ENCODE measurements at regions not wholly inside any gene's neighbourhood (a gene's known extent, or its start where the extent isn't known, plus 50 kb on each side); places are given as distances from the start of the nearest gene placed in this dataset.

DNA sequence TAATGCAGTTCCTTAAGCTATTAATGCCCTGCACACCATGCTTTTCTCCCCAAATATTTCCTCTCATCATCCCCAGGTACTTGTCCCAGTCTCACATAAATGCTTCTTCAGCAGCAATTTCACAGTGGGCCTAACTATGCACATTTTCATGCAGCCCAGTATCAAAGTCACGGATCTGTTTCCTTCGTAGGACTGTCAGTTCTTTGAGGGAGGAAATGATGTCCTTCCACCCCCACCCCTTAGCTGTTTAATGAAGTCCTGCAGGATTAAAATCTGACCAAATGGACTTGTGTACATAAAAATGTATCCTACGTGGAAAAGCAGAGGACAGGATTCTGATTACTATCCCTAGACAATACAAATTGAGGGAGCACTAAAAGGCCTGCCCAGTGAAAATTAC lies 68.6 kb upstream of the ARGLU1 start:
- Mint-ChIP-seq H3K4me3 (no peak overlapping the region), H3K27ac (no peak overlapping the region), H3K27me3 (ENCODE audit: low read depth) (no peaks in the 10 kb centered on the region), H3K9me3 (no peaks in the 10 kb centered on the region), H3K36me3 (ENCODE audit: insufficient read depth in 1 of 3, low read depth in 3 of 3) (no peaks in the 10 kb centered on the region), H3K4me1 (no peaks in the 10 kb centered on the region)
- H2BK5ac ChIP-seq (ENCODE audit: insufficient read length, low read length), result no peak overlapping the region
- no peak overlapping the region for H2BK120ac ChIP-seq (ENCODE audit: low read depth, low read length, poor library complexity, severe bottlenecking)
- no peaks in the 10 kb centered on the region for H3K9me3 ChIP-seq (ENCODE audit: control insufficient read depth, low read depth, low read length)
- no peak overlapping the region for H3K56ac ChIP-seq (ENCODE audit: insufficient read length, low read depth, low read length)
- WGBS (ENCODE audit: extremely low coverage, insufficient read length, low lambda C conversion rate), result no CpG with 5 or more reads among the region's 3 CpGs
- H3K14ac ChIP-seq (ENCODE audit: insufficient read depth, low read length), result no peak overlapping the region
- no peak overlapping the region for H3K4me2 ChIP-seq (ENCODE audit: insufficient read depth, insufficient read length, low read length)
- H3K27ac ChIP-seq (ENCODE audit: insufficient read length, low read depth, low read length), result no peak overlapping the region
- H4K8ac ChIP-seq (replicated peaks; ENCODE audit: insufficient read length, low read depth, low read length), result no peak overlapping the region
- H2AFZ ChIP-seq (ENCODE audit: low read length), result no peak overlapping the region
- no peaks in the 10 kb centered on the region for H3K4me1 ChIP-seq (ENCODE audit: insufficient read depth, low read length)
- no peak overlapping the region for H2BK20ac ChIP-seq (ENCODE audit: low read depth, low read length, poor library complexity, severe bottlenecking)
- H4K20me1 ChIP-seq (ENCODE audit: control insufficient read depth, insufficient read depth, insufficient read length), result no peaks in the 10 kb centered on the region
- no peaks in the 10 kb centered on the region for H3K79me2 ChIP-seq (ENCODE audit: insufficient read depth, low read length)
- H3K4ac ChIP-seq (ENCODE audit: low read depth, low read length), result no peak overlapping the region
- no peak overlapping the region for H2BK15ac ChIP-seq (ENCODE audit: low read depth, low read length)
- no peak overlapping the region for H2BK12ac ChIP-seq (ENCODE audit: insufficient read length, low read depth, low read length)
- H2AK5ac ChIP-seq (ENCODE audit: insufficient read length, low read length), result no peak overlapping the region
- no peaks in the 10 kb centered on the region for H3K27me3 ChIP-seq (ENCODE audit: insufficient read depth, low read length)
- H4K5ac ChIP-seq (ENCODE audit: insufficient read length, low read depth, low read length), result no peak overlapping the region
- no peak for DNase-seq
- H4K91ac ChIP-seq (ENCODE audit: insufficient read length, low read depth, low read length), result no peak overlapping the region
- no peaks in the 10 kb centered on the region for H3K79me1 ChIP-seq (ENCODE audit: insufficient read depth, low read depth, low read length, poor library complexity, severe bottlenecking)
- H3T11ph ChIP-seq (ENCODE audit: low read length), result no peak overlapping the region
- H3K23me2 ChIP-seq (ENCODE audit: insufficient read length, low read depth, low read length, poor library complexity, severe bottlenecking), result no peaks in the 10 kb centered on the region
- H3K9ac ChIP-seq (ENCODE audit: extremely low read depth, insufficient read length, low read length), result no peak overlapping the region
- H3K18ac ChIP-seq (ENCODE audit: insufficient read length, low read depth, low read length), result no peak overlapping the region
- no peak overlapping the region for H3K23ac ChIP-seq (ENCODE audit: insufficient read length, low read depth, low read length)
- TF ChIP-seq, protein P1, sequence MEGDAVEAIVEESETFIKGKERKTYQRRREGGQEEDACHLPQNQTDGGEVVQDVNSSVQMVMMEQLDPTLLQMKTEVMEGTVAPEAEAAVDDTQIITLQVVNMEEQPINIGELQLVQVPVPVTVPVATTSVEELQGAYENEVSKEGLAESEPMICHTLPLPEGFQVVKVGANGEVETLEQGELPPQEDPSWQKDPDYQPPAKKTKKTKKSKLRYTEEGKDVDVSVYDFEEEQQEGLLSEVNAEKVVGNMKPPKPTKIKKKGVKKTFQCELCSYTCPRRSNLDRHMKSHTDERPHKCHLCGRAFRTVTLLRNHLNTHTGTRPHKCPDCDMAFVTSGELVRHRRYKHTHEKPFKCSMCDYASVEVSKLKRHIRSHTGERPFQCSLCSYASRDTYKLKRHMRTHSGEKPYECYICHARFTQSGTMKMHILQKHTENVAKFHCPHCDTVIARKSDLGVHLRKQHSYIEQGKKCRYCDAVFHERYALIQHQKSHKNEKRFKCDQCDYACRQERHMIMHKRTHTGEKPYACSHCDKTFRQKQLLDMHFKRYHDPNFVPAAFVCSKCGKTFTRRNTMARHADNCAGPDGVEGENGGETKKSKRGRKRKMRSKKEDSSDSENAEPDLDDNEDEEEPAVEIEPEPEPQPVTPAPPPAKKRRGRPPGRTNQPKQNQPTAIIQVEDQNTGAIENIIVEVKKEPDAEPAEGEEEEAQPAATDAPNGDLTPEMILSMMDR (conservative IDR thresholded peaks at IDR 0.05), result no peak

Measured in H9 (cell line).